ENCODE measurements at regions not wholly inside any gene's neighbourhood (a gene's known extent, or its start where the extent isn't known, plus 50 kb on each side); places are given as distances from the start of the nearest gene placed in this dataset.

DNA sequence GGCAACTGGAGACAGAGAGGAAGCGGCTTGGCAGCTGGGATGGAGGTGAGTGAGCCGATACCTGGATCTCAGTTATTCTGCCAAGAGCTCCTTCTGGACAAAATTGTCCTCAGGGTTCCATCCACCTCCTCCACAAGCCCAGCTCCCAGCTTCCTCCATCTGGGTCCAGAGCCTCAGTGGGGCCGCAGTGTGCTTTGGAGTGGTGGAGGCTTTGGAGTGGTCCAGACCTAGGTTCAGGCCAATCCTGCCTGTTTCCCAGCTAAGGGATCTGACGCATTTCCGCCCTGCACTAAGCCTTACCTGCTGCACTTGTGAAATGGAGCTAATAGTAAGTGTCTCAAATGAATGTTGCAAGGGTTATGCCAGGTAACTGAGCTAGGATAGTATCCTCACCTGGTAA, 355.7 kb upstream of the SHH start:
- TF ChIP-seq POLR2A (IDR thresholded peaks at IDR 0.05): no peak
- TF ChIP-seq, protein P1, sequence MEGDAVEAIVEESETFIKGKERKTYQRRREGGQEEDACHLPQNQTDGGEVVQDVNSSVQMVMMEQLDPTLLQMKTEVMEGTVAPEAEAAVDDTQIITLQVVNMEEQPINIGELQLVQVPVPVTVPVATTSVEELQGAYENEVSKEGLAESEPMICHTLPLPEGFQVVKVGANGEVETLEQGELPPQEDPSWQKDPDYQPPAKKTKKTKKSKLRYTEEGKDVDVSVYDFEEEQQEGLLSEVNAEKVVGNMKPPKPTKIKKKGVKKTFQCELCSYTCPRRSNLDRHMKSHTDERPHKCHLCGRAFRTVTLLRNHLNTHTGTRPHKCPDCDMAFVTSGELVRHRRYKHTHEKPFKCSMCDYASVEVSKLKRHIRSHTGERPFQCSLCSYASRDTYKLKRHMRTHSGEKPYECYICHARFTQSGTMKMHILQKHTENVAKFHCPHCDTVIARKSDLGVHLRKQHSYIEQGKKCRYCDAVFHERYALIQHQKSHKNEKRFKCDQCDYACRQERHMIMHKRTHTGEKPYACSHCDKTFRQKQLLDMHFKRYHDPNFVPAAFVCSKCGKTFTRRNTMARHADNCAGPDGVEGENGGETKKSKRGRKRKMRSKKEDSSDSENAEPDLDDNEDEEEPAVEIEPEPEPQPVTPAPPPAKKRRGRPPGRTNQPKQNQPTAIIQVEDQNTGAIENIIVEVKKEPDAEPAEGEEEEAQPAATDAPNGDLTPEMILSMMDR (IDR thresholded peaks at IDR 0.05): no peak

All from breast epithelium (tissue), 3 donors.